Small intestine (tissue), 7 donors: ENCODE measurements at regions not wholly inside any gene's neighbourhood (a gene's known extent, or its start where the extent isn't known, plus 50 kb on each side); places are given as distances from the start of the nearest gene placed in this dataset.
A peak's percentile ranks its signal among the peaks of the same experiment; 100 is the strongest.

Experiments used
- DNase-seq, 2 donors: peaks; one replicate each; pipeline versions ENCODE4 v3.0.0 to v3.0.0-alpha.2; 2013
- FAIRE-seq: peaks from 2 replicates; lab custom pipeline; 2012; peaks lifted over from hg19 to GRCh38; lab: Jason Lieb, UNC
- H3K27ac ChIP-seq, 3 donors: one replicate each; pipeline ENCODE4 v1.5.1; 2013; ENCODE audit warnings: low read length in 2 of 3, mild to moderate bottlenecking in 2 of 3, control low read depth in 1 of 3, inconsistent platforms in 1 of 3, low read depth in 1 of 3, moderate library complexity in 1 of 3
- H3K27me3 ChIP-seq, 3 donors: one replicate each; pipeline ENCODE4 v1.6.1; 2013; ENCODE audit warnings: low read length in 3 of 3, inconsistent platforms in 1 of 3; ENCODE audit not compliant: control insufficient read depth in 3 of 3, insufficient read depth in 3 of 3
- H3K36me3 ChIP-seq, 3 donors: one replicate each; pipeline ENCODE4 v1.6.1; 2013; ENCODE audit warnings: low read length in 3 of 3, inconsistent platforms in 1 of 3, low read depth in 1 of 3, mild to moderate bottlenecking in 1 of 3, moderate library complexity in 1 of 3; ENCODE audit not compliant: control insufficient read depth in 3 of 3, insufficient read depth in 2 of 3
- H3K4me1 ChIP-seq, 3 donors: one replicate each; pipeline ENCODE4 v1.6.1; 2013; ENCODE audit warnings: low read length in 2 of 3, inconsistent platforms in 1 of 3, low read depth in 1 of 3, mild to moderate bottlenecking in 1 of 3, moderate library complexity in 1 of 3; ENCODE audit not compliant: control insufficient read depth in 3 of 3, insufficient read depth in 2 of 3
- H3K4me3 ChIP-seq, 3 donors: one replicate each; pipeline ENCODE4 v1.5.1; 2013; ENCODE audit warnings: low read length in 3 of 3, control low read depth in 1 of 3, inconsistent platforms in 1 of 3, low read depth in 1 of 3, mild to moderate bottlenecking in 1 of 3, moderate library complexity in 1 of 3
- H3K9me3 ChIP-seq, 2 donors: one replicate each; pipeline ENCODE4 v1.6.1; 2013; ENCODE audit warnings: low read depth in 1 of 2, low read length in 1 of 2; ENCODE audit not compliant: control insufficient read depth in 2 of 2, insufficient read depth in 1 of 2
- WGBS, 3 donors: extraction: QIAGEN DNeasy Blood & Tissue Kit; methylation state at CpG; one replicate each; pipeline ENCODE4 v1.1.7; 2013; 5-methylcytosine and 5-hydroxymethylcytosine counted together
- donor health status: healthy with polysubstance abuse.
- donor health status: control.
- donor health status: control.
- donor health status: Bipolar disorder and iron deficiency.
- donor health status: healthy.

- FAIRE-seq (no peak), DNase-seq (peak in 1 of 2 donors; percentile 33)
- no peaks in the 10 kb centered on the region for H3K27me3 ChIP-seq
- no peaks in the 10 kb centered on the region for H3K9me3 ChIP-seq
- H3K4me3 ChIP-seq = no peak overlapping the region
- 91 to 92% (median 91%) methylated on average over 5 of the region's 5 CpGs for WGBS, 3 donors
- H3K4me1 ChIP-seq = peaks cover 0 to 3% (median 0%) of the 10 kb centered on the region in 3 donors
- no peak overlapping the region for H3K27ac ChIP-seq
- H3K36me3 ChIP-seq = no peaks in the 10 kb centered on the region
Measured at GRCh38 chr6:105832313-105832761, 253.8 kb upstream of the PRDM1 start.

- no peaks in the 10 kb centered on the region for H3K9me3 ChIP-seq
- no peak overlapping the region for H3K27ac ChIP-seq
- FAIRE-seq (no peak), DNase-seq (no peak)
- H3K36me3 ChIP-seq = no peaks in the 10 kb centered on the region
- WGBS, 3 donors = 87 to 94% (median 91%) methylated on average over 5 of the region's 5 CpGs
- H3K4me3 ChIP-seq = no peak overlapping the region
- H3K4me1 ChIP-seq = peaks cover 0 to 3% (median 0%) of the 10 kb centered on the region in 3 donors
- no peaks in the 10 kb centered on the region for H3K27me3 ChIP-seq
Measured at GRCh38 chr6:105831311-105832097, 254.6 kb upstream of the PRDM1 start.

GRCh38 chr6:105825210-105825609 is 260.9 kb upstream of the PRDM1 start:
- no peak for FAIRE-seq
- no peaks in the 10 kb centered on the region for H3K36me3 ChIP-seq
- H3K9me3 ChIP-seq = peaks cover 0 to 4% of the 10 kb centered on the region in 2 donors
- no peak overlapping the region for H3K27ac ChIP-seq
- no peak overlapping the region for H3K4me3 ChIP-seq
- WGBS, 3 donors = 76 to 81% (median 79%) methylated on average over 1 of the region's 1 CpG
- H3K27me3 ChIP-seq = no peaks in the 10 kb centered on the region
- no peaks in the 10 kb centered on the region for H3K4me1 ChIP-seq
- DNase-seq = no peak

DNA sequence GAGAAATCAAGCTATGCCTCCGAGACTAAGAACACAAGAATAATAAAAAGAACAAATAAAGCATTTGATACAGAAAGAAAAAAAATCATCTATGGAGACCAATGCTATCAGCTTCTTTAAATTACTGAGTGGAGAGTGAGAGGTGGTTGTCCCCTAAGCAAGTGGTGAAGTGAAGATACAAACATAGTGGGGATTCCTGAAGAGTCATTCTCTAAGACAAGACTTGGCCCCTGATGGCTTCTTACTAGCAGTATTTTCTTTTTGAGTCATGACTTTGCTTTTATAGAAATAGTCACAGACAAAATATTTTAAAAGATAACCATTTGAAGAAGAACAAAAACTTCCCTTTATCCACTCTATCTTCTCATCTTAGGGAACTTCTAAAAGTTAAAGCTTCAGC is 261.4 kb upstream of the PRDM1 start:
- 50 to 91% (median 76%) methylated on average over 1 of the region's 1 CpG for WGBS, 3 donors
- peaks cover 0 to 4% of the 10 kb centered on the region in 2 donors for H3K9me3 ChIP-seq

DNA sequence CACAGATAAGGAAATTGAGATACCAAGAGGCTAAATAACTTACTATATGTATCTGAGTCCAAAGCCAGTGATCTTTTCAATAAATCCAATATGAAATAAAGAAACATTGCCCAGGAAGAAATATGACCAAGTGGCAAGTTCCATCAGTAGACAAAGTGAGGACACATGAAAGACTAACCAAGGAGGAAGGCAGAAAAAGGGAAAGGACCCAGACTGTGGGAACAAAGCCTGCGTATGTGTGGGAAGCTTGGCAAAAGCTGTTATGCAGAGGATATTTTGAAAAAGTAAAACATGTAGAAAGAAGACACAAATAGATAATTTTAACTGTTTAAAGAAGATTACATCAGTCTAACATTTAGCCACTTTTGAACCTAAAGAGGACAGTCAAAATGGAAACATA is 264.4 kb upstream of the PRDM1 start:
- H3K4me1 ChIP-seq = no peaks in the 10 kb centered on the region
- DNase-seq (no peak), FAIRE-seq (no peak)
- H3K36me3 ChIP-seq = no peaks in the 10 kb centered on the region
- WGBS, 3 donors = 95 to 97% (median 97%) methylated on average over 1 of the region's 1 CpG
- H3K9me3 ChIP-seq = peaks cover 0 to 4% of the 10 kb centered on the region in 2 donors
- H3K4me3 ChIP-seq = no peak overlapping the region
- H3K27ac ChIP-seq = no peak overlapping the region
- no peaks in the 10 kb centered on the region for H3K27me3 ChIP-seq

More for the DNA sequence above, 261.4 kb upstream of the PRDM1 start:
- no peaks in the 10 kb centered on the region for H3K4me1 ChIP-seq
- DNase-seq (no peak), FAIRE-seq (no peak)
- no peak overlapping the region for H3K4me3 ChIP-seq
- no peaks in the 10 kb centered on the region for H3K27me3 ChIP-seq
- no peaks in the 10 kb centered on the region for H3K36me3 ChIP-seq
- H3K27ac ChIP-seq = no peak overlapping the region

DNA sequence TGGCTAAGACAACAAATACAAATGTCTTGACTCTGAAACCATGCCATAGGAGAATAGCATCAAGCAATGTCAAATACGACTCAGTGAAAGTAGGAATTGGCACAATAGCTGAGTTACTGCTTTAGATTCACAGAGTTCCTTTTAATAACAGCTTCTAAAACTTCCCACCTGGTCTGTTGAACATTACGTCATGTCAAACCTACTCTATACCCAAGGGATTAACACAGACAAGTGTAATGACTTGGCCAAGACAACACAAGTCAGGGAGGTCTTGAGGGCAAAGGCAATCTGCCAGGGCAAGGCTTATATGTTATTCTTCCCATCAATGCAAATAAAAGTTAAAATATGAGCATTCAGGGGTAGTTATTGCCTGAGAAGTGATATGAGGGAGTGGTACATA is 265.1 kb upstream of the PRDM1 start:
- H3K36me3 ChIP-seq = no peaks in the 10 kb centered on the region
- H3K4me1 ChIP-seq = no peaks in the 10 kb centered on the region
- WGBS, 3 donors = 86 to 95% (median 92%) methylated on average over 2 of the region's 2 CpGs
- H3K27me3 ChIP-seq = no peaks in the 10 kb centered on the region
- H3K4me3 ChIP-seq = no peak overlapping the region
- peaks cover 0 to 4% of the 10 kb centered on the region in 2 donors for H3K9me3 ChIP-seq
- no peak for FAIRE-seq
- DNase-seq = no peak
- no peak overlapping the region for H3K27ac ChIP-seq

DNA sequence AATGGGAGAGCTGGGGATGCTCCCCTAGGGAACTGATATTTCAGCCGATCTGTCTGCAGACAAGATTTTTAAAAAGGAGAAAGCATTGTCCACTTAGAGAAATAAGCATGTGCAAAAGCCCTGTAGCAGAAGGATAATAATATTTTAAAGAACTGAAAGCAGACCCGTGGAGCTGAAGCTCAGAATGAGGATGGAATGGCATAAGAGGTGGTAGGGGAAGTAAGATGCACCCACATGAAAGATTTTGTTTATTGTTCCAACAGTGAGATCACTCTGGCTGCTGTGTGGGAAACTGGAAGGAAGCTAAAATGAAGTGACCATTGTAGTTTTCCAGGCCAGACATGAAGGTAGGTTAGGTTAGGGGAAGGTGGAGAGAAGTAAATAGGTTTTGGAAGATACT is 266.4 kb upstream of the PRDM1 start:
- no peaks in the 10 kb centered on the region for H3K36me3 ChIP-seq
- H3K27ac ChIP-seq = no peak overlapping the region
- no peaks in the 10 kb centered on the region for H3K4me1 ChIP-seq
- DNase-seq = no peak
- no peaks in the 10 kb centered on the region for H3K27me3 ChIP-seq
- no peak overlapping the region for H3K4me3 ChIP-seq
- FAIRE-seq = no peak
- peaks cover 0 to 4% of the 10 kb centered on the region in 2 donors for H3K9me3 ChIP-seq
- 81 to 85% (median 84%) methylated on average over 2 of the region's 2 CpGs for WGBS, 3 donors

DNA sequence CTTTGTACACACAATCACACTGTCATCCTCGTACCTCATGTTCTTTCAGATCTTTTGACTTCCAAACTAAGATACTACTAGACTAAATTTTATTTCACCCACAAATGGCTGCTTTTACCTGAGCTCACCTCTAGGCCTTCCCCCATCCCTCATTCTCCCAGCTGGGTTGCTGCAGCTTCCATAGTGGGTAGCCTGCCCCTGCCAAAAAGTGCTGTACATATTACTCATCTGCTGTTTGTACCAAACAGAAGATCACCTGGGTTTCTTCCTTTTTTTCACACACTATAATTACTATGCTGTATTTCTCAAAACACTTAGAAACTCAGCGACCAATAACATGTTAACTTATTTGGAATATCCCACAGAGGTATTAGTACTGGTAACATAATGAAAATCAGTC is 267.6 kb upstream of the PRDM1 start:
- H3K27me3 ChIP-seq = no peaks in the 10 kb centered on the region
- no peaks in the 10 kb centered on the region for H3K36me3 ChIP-seq
- FAIRE-seq (no peak), DNase-seq (no peak)
- peaks cover 0 to 4% of the 10 kb centered on the region in 2 donors for H3K9me3 ChIP-seq
- peaks cover 0 to 4% (median 0%) of the 10 kb centered on the region in 3 donors for H3K4me1 ChIP-seq
- 87 to 95% (median 90%) methylated on average over 2 of the region's 2 CpGs for WGBS, 3 donors
- no peak overlapping the region for H3K27ac ChIP-seq
- H3K4me3 ChIP-seq = no peak overlapping the region
